Activated T-cell treated with anti-CD3 and anti-CD28 coated beads, Interleukin-2, amount 50 U/mL, for 4 hours (primary cell): ENCODE measurements at regions not wholly inside any gene's neighbourhood (a gene's known extent, or its start where the extent isn't known, plus 50 kb on each side); places are given as distances from the start of the nearest gene placed in this dataset.

Experiments
- ATAC-seq, 2 donors: fragments of 200-7000 bp; cut with Tn5 transposase; one replicate each; pipeline ENCODE4 v1.10.0; 2021
- DNase-seq: peaks from one replicate; pipeline ENCODE4 v3.0.0-alpha.2; 2020
- H3K27me3 Mint-ChIP-seq: one replicate; pipeline ENCODE4 v1.8.0; 2021; ENCODE audit warnings: low read depth, mixed read lengths
- H3K36me3 Mint-ChIP-seq: one replicate; pipeline ENCODE4 v1.8.0; 2022; ENCODE audit warnings: mixed read lengths; ENCODE audit not compliant: insufficient read depth
- H3K4me1 Mint-ChIP-seq: one replicate; pipeline ENCODE4 v1.8.0; 2021; ENCODE audit warnings: low read depth, mixed read lengths
- H3K4me3 Mint-ChIP-seq: one replicate; pipeline ENCODE4 v1.8.0; 2021; ENCODE audit warnings: mild to moderate bottlenecking, moderate library complexity, mixed read lengths
- H3K9me3 Mint-ChIP-seq: one replicate; pipeline ENCODE4 v1.8.0; 2021; ENCODE audit warnings: mixed read lengths

DNA sequence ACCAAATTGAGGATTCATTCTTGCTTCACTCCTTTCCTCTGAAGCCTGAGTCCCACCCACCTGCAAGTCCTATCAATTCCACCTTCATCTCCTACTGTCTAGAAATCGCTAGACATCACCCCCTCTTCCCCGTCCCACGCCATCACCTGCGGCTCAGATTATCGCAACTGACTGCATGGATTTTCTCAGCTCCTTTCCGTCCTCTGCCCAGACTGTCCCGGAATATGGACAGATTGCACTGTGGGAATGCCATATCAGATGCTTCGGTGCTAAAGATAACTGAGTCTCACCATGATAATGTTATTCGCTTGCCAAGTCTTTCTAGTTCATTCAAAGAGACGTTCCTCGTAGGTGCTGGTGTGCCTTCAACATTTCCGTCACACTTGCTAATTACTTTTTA, 66.4 kb upstream of the USP29 start:
- Mint-ChIP-seq H3K4me3 (no peak overlapping the region), H3K36me3 (no peaks in the 10 kb centered on the region), H3K9me3 (peaks cover 29% of the 10 kb centered on the region), H3K27me3 (peaks cover 2% of the 10 kb centered on the region), H3K4me1 (no peaks in the 10 kb centered on the region)
- ATAC-seq, result no peak
- no peak for DNase-seq

DNA sequence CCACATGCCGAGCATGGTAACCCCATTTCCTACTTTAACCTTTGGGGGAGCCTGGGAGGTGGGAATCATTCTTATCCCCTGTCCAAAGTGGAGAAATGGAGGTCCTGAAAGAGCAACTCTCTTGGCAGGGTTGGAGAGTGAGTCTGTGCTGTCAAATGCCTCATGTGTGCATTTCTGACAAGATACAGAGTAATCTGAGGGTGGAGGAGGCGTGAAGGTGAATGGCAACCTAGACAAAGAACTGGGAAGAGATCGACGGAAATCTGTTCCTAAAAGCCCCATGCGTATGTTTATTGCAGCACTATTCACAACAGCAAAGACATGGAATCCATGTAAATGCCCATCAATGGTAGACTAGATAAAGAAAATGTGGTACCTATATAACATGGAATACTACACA, 63.8 kb upstream of the USP29 start:
- ATAC-seq (no peak), DNase-seq (no peak)
- H3K9me3 Mint-ChIP-seq, result peaks cover 36% of the 10 kb centered on the region
- no peaks in the 10 kb centered on the region for H3K36me3 Mint-ChIP-seq
- H3K4me1 Mint-ChIP-seq, result no peaks in the 10 kb centered on the region
- no peak overlapping the region for H3K4me3 Mint-ChIP-seq
- peaks cover 2% of the 10 kb centered on the region for H3K27me3 Mint-ChIP-seq

DNA sequence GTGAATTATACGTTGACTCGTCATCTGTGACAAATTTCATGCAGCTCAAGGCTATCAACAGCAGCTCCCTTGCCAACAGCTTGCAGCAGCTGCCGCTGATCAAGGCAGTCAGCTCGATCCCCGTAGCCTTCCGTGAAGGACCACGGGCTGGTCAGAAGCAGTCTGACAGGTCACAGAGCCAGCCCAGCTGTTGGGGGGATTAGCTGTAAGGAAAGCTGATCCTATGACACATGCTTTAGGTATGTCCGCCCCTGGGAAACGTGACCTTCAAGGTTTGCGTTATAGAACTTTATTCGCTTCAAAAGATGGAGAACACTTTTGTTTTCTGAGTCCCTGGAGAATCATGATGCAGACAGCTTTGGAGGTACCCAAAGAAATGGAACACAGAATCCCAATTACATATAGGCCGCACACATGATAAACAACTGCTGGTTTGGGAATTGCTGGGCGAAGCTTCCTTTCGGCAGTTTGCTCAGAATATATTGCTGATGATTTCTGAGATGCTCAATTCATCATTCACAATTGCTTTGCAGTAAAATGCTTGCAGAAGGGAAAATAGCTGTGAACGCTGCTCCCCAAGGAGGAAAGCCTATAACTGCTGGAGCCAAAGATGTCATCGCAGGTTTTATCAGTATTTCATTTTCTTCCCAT, 62.6 kb upstream of the USP29 start:
- Mint-ChIP-seq H3K9me3 (peaks cover 38% of the 10 kb centered on the region), H3K4me1 (no peaks in the 10 kb centered on the region), H3K4me3 (no peak overlapping the region), H3K27me3 (peaks cover 2% of the 10 kb centered on the region), H3K36me3 (no peaks in the 10 kb centered on the region)
- no peak for ATAC-seq
- DNase-seq, result no peak

- no peak for ATAC-seq
- peaks cover 2% of the 10 kb centered on the region for H3K27me3 Mint-ChIP-seq
- DNase-seq, result no peak
- H3K36me3 Mint-ChIP-seq, result no peaks in the 10 kb centered on the region
- H3K9me3 Mint-ChIP-seq, result peaks cover 52% of the 10 kb centered on the region
- no peak overlapping the region for H3K4me3 Mint-ChIP-seq
- no peaks in the 10 kb centered on the region for H3K4me1 Mint-ChIP-seq
These were observed 60.9 kb upstream of the USP29 start for GRCh38 chr19:57058871-57059270.

DNA sequence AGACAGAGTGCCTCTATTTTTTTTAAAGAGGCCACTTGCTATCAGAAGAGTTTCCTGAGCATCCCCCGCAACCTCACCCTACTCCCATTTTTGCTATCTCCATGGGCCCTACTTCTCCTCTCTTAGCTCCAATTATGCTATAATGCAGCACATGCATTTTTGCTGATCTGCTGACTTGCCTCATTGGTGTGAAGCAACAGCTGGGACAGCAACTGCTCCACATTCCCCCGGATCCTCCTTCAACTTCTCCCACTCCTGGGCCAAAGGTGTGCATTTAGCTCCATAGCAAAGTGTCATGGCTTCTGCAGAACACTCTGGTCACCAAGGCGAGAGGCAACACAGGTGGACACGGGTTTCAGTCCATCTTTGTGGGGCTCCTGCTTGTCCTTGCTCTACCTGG, 56.7 kb upstream of the USP29 start:
- Mint-ChIP-seq H3K4me1 (no peaks in the 10 kb centered on the region), H3K36me3 (no peaks in the 10 kb centered on the region), H3K4me3 (no peak overlapping the region), H3K9me3 (peaks cover 46% of the 10 kb centered on the region), H3K27me3 (no peaks in the 10 kb centered on the region)
- ATAC-seq (no peak), DNase-seq (no peak)

- H3K36me3 Mint-ChIP-seq, result no peaks in the 10 kb centered on the region
- DNase-seq (no peak), ATAC-seq (no peak)
- no peaks in the 10 kb centered on the region for H3K27me3 Mint-ChIP-seq
- no peak overlapping the region for H3K4me3 Mint-ChIP-seq
- H3K9me3 Mint-ChIP-seq, result peaks cover 33% of the 10 kb centered on the region
- H3K4me1 Mint-ChIP-seq, result no peaks in the 10 kb centered on the region
These were observed 52.3 kb upstream of the USP29 start for GRCh38 chr19:57067440-57067839.

GRCh38 chr19:57068311-57068710, 51.5 kb upstream of the USP29 start:
- peaks cover 29% of the 10 kb centered on the region for H3K9me3 Mint-ChIP-seq
- H3K36me3 Mint-ChIP-seq, result no peaks in the 10 kb centered on the region
- DNase-seq, result no peak
- H3K4me1 Mint-ChIP-seq, result no peaks in the 10 kb centered on the region
- ATAC-seq, result no peak
- H3K4me3 Mint-ChIP-seq, result no peak overlapping the region
- H3K27me3 Mint-ChIP-seq, result no peaks in the 10 kb centered on the region

- H3K36me3 Mint-ChIP-seq, result no peaks in the 10 kb centered on the region
- no peaks in the 10 kb centered on the region for H3K4me1 Mint-ChIP-seq
- H3K27me3 Mint-ChIP-seq, result no peaks in the 10 kb centered on the region
- H3K4me3 Mint-ChIP-seq, result no peak overlapping the region
- DNase-seq, result no peak
- peaks cover 25% of the 10 kb centered on the region for H3K9me3 Mint-ChIP-seq
- ATAC-seq, result no peak
These were observed 50.7 kb upstream of the USP29 start for GRCh38 chr19:57068921-57069697.
